ENCODE measurements at regions not wholly inside any gene's neighbourhood (a gene's known extent, or its start where the extent isn't known, plus 50 kb on each side); places are given as distances from the start of the nearest gene placed in this dataset.

DNA sequence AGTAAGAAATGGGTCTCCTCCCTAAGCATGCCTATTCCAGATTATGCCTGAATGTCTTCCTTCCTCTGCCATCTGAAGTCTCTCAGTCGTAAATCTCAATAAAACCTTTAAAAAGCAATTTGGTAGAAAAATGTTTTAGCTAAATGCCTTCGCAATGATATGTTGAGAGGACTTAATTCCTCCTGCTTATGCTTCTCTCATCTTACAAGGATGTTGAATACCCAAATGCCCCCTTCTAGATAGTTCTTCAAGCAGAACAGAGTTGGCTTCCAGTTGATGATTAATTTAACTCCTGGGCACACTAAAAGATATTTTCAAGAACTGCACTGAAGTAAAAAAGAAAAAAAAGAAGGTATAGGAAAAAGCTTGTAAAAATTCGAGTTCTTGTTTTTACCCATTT is 275.0 kb upstream of the SPTLC3 start:
- TF ChIP-seq, protein P1, sequence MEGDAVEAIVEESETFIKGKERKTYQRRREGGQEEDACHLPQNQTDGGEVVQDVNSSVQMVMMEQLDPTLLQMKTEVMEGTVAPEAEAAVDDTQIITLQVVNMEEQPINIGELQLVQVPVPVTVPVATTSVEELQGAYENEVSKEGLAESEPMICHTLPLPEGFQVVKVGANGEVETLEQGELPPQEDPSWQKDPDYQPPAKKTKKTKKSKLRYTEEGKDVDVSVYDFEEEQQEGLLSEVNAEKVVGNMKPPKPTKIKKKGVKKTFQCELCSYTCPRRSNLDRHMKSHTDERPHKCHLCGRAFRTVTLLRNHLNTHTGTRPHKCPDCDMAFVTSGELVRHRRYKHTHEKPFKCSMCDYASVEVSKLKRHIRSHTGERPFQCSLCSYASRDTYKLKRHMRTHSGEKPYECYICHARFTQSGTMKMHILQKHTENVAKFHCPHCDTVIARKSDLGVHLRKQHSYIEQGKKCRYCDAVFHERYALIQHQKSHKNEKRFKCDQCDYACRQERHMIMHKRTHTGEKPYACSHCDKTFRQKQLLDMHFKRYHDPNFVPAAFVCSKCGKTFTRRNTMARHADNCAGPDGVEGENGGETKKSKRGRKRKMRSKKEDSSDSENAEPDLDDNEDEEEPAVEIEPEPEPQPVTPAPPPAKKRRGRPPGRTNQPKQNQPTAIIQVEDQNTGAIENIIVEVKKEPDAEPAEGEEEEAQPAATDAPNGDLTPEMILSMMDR (conservative IDR thresholded peaks at IDR 0.05 in 1 of 2, IDR thresholded peaks at IDR 0.05 in 1 of 2; ENCODE audit: low read depth in 1 of 2, low read length in 2 of 2), result no peak
- no peak for TF ChIP-seq EZH2 (IDR thresholded peaks at IDR 0.05; ENCODE audit: low read length, missing control alignments)
